ENCODE measurements at regions not wholly inside any gene's neighbourhood (a gene's known extent, or its start where the extent isn't known, plus 50 kb on each side); places are given as distances from the start of the nearest gene placed in this dataset.

- ChIA-PET CTCF (interaction anchor here (1.4 kb wide), 1 partner anchor 27 kb away, joined by 3 read pairs; no protein-coding TSS in a partner anchor), SMC1A (ENCODE audit: uncharacterized antibody, unreplicated experiment) (no interaction called here), POLR2A (no interaction called here), RAD21 (ENCODE audit: unreplicated experiment) (no interaction called here)
- Histone ChIP-seq H4K20me1 (ENCODE audit: control insufficient read depth, insufficient read depth) (no peaks in the 10 kb centered on the region), H3K27me3 (replicated peaks in 1 of 2; ENCODE audit: control insufficient read depth in 2 of 2, insufficient read depth in 2 of 2, low read length in 1 of 2) (no peaks in the 10 kb centered on the region), H3K9me3 (replicated peaks; ENCODE audit: control insufficient read depth, insufficient read depth, low read length) (no peaks in the 10 kb centered on the region), H3K9ac (ENCODE audit: control insufficient read depth, insufficient read depth, low read length) (no peak overlapping the region), H3K4me2 (ENCODE audit: control insufficient read depth, insufficient read depth) (no peak overlapping the region), H3K79me2 (ENCODE audit: control insufficient read depth, insufficient read depth, low read length) (no peaks in the 10 kb centered on the region), H2AFZ (ENCODE audit: control insufficient read depth, low read depth, low read length) (no peak overlapping the region), H3K4me1 (ENCODE audit: control insufficient read depth, insufficient read depth, low read length) (peaks cover 8% of the 10 kb centered on the region), H3K36me3 (ENCODE audit: control insufficient read depth in 2 of 2, insufficient read depth in 2 of 2, low read length in 1 of 2) (no peaks in the 10 kb centered on the region), H3K4me3 (no peak overlapping the region), H3K27ac (ENCODE audit: control insufficient read depth, insufficient read depth) (no peak overlapping the region)
- in situ Hi-C loops (cut with MboI), result no loop called here
- no peak for TF ChIP-seq USF2 (IDR thresholded peaks at IDR 0.05; ENCODE audit: borderline replicate concordance, low read depth, low read length)
- TF ChIP-seq CHD4 (IDR thresholded peaks at IDR 0.05), result no peak
- TF ChIP-seq ETV6 (conservative IDR thresholded peaks at IDR 0.05 in 1 of 2, IDR thresholded peaks at IDR 0.05 in 1 of 2; ENCODE audit: borderline replicate concordance in 1 of 2, low read depth in 1 of 2), result no peak
- TF ChIP-seq NFXL1 (IDR thresholded peaks at IDR 0.05; ENCODE audit: borderline replicate concordance), result no peak
- ATAC-seq (no peak), DNase-seq (ENCODE audit: low read depth, low spot score) (no peak), FAIRE-seq (no peak)
- BruUV-seq (replicated peaks), result no TSS peak
- intact Hi-C loops (cut with micrococcal nuclease; ENCODE audit: unreplicated experiment), result no loop called here
Measured at GRCh38 chr12:67512061-67512460, 136.5 kb upstream of the DYRK2 start.

DNA sequence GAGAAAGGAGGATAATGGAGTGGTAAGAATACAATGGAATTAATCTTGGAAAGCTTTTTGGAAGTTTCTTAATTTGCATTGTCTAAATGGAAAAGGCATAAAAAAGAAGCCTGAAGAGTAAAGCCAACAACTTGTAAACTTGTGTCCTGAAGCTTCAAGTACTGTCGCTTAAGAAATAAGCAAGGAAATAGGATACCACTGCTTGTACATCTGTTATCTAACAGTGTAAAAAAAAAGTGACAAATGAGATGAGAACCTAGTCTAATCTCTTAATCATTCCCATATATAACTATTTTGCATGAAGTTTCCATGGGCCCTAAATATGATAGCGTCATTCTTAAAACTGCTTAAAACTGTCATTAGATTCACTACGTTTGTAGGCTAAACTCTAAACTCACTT is 134.0 kb upstream of the DYRK2 start:
- Histone ChIP-seq H3K27ac (ENCODE audit: control insufficient read depth, insufficient read depth) (no peak overlapping the region), H3K4me3 (no peak overlapping the region), H3K4me1 (ENCODE audit: control insufficient read depth, insufficient read depth, low read length) (peaks cover 8% of the 10 kb centered on the region), H3K79me2 (ENCODE audit: control insufficient read depth, insufficient read depth, low read length) (no peaks in the 10 kb centered on the region), H2AFZ (ENCODE audit: control insufficient read depth, low read depth, low read length) (no peak overlapping the region), H3K27me3 (replicated peaks in 1 of 2; ENCODE audit: control insufficient read depth in 2 of 2, insufficient read depth in 2 of 2, low read length in 1 of 2) (no peaks in the 10 kb centered on the region), H3K9me3 (replicated peaks; ENCODE audit: control insufficient read depth, insufficient read depth, low read length) (no peaks in the 10 kb centered on the region), H3K9ac (ENCODE audit: control insufficient read depth, insufficient read depth, low read length) (no peak overlapping the region), H4K20me1 (ENCODE audit: control insufficient read depth, insufficient read depth) (no peaks in the 10 kb centered on the region), H3K36me3 (ENCODE audit: control insufficient read depth in 2 of 2, insufficient read depth in 2 of 2, low read length in 1 of 2) (no peaks in the 10 kb centered on the region), H3K4me2 (ENCODE audit: control insufficient read depth, insufficient read depth) (no peak overlapping the region)
- RAD21 ChIA-PET (ENCODE audit: unreplicated experiment), result no interaction called here
- ATAC-seq (no peak), FAIRE-seq (no peak), DNase-seq (ENCODE audit: low read depth, low spot score) (no peak)
- intact Hi-C loops (cut with micrococcal nuclease; ENCODE audit: unreplicated experiment), result no loop called here
- BruUV-seq (replicated peaks), result no TSS peak
- TF ChIP-seq NR2F1 (conservative IDR thresholded peaks at IDR 0.05), result no peak
- TF ChIP-seq MYB (IDR thresholded peaks at IDR 0.05; ENCODE audit: borderline replicate concordance, low read depth, low read length), result no peak
- no peak for TF ChIP-seq SIX5 (IDR thresholded peaks at IDR 0.05; ENCODE audit: low read depth, low read length, severe bottlenecking)
- TF ChIP-seq, protein P1, sequence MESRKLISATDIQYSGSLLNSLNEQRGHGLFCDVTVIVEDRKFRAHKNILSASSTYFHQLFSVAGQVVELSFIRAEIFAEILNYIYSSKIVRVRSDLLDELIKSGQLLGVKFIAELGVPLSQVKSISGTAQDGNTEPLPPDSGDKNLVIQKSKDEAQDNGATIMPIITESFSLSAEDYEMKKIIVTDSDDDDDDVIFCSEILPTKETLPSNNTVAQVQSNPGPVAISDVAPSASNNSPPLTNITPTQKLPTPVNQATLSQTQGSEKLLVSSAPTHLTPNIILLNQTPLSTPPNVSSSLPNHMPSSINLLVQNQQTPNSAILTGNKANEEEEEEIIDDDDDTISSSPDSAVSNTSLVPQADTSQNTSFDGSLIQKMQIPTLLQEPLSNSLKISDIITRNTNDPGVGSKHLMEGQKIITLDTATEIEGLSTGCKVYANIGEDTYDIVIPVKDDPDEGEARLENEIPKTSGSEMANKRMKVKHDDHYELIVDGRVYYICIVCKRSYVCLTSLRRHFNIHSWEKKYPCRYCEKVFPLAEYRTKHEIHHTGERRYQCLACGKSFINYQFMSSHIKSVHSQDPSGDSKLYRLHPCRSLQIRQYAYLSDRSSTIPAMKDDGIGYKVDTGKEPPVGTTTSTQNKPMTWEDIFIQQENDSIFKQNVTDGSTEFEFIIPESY (IDR thresholded peaks at IDR 0.05), result no peak
- TF ChIP-seq IRF5 (IDR thresholded peaks at IDR 0.05; ENCODE audit: borderline replicate concordance), result no peak
- TF ChIP-seq, protein P2, sequence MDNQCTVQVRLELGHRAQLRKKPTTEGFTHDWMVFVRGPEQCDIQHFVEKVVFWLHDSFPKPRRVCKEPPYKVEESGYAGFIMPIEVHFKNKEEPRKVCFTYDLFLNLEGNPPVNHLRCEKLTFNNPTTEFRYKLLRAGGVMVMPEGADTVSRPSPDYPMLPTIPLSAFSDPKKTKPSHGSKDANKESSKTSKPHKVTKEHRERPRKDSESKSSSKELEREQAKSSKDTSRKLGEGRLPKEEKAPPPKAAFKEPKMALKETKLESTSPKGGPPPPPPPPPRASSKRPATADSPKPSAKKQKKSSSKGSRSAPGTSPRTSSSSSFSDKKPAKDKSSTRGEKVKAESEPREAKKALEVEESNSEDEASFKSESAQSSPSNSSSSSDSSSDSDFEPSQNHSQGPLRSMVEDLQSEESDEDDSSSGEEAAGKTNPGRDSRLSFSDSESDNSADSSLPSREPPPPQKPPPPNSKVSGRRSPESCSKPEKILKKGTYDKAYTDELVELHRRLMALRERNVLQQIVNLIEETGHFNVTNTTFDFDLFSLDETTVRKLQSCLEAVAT (IDR thresholded peaks at IDR 0.05), result no peak
- 99% methylated on average over 3 of the region's 3 CpGs for WGBS (ENCODE audit: insufficient coverage, insufficient replicate concordance, low lambda C conversion rate, missing lambda C conversion rate)
- in situ Hi-C loops (cut with MboI), result no loop called here
- CTCF ChIA-PET, result no interaction called here
- POLR2A ChIA-PET, result no interaction called here
- SMC1A ChIA-PET (ENCODE audit: uncharacterized antibody, unreplicated experiment), result no interaction called here

All from GM12878 (cell line).